ENCODE measurements at regions not wholly inside any gene's neighbourhood (a gene's known extent, or its start where the extent isn't known, plus 50 kb on each side); places are given as distances from the start of the nearest gene placed in this dataset.

DNA sequence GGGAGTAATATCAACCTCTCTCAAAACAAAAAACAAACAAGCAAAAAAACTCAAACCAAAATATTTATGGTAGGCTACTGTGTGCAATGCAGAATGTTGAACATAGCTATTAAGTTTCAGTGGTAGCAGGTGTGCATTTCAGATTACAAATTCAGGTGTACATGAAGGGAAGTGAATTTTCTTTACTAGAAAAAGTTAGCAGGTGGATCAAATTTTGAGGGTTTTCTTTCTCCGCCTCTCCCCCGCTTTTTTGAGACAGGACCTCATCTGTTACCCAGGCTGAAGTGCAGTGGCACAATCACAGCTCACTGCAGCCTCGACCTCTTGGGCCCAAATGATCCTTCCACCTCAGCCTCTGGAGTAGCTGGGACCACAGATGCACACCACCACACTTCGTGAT, 109.7 kb upstream of the GOLIM4 start:
- DNase-seq, result no peak

GRCh38 chr3:168197162-168197561, 101.4 kb upstream of the GOLIM4 start:
- no peak for DNase-seq

DNA sequence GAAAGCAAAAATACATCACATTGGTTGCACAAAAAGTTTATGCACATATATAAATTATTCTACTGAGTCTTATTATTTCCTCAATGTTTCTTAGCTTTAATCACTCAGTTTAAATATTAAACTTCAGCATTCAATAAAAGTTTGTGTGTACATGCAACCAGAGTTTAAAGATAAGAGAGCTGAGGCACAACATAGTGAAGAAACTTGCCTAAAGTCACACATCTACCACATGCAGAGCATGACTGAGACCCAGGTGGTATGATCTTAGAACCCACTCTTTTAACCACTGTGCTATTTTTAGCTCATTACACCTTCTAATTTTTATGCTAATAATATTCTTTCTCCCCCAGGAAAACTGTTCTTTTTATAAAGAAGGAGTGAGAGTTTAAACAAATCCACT, 96.1 kb upstream of the GOLIM4 start:
- DNase-seq, result no peak

GRCh38 chr3:168187233-168187632, 91.5 kb upstream of the GOLIM4 start:
- DNase-seq, result no peak

GRCh38 chr3:168186293-168186983, 90.7 kb upstream of the GOLIM4 start:
- DNase-seq, result no peak

GRCh38 chr3:168183774-168184173, 88.0 kb upstream of the GOLIM4 start:
- DNase-seq, result no peak

- DNase-seq, result no peak
Observed at GRCh38 chr3:168168743-168169142, 73.0 kb upstream of the GOLIM4 start.

DNA sequence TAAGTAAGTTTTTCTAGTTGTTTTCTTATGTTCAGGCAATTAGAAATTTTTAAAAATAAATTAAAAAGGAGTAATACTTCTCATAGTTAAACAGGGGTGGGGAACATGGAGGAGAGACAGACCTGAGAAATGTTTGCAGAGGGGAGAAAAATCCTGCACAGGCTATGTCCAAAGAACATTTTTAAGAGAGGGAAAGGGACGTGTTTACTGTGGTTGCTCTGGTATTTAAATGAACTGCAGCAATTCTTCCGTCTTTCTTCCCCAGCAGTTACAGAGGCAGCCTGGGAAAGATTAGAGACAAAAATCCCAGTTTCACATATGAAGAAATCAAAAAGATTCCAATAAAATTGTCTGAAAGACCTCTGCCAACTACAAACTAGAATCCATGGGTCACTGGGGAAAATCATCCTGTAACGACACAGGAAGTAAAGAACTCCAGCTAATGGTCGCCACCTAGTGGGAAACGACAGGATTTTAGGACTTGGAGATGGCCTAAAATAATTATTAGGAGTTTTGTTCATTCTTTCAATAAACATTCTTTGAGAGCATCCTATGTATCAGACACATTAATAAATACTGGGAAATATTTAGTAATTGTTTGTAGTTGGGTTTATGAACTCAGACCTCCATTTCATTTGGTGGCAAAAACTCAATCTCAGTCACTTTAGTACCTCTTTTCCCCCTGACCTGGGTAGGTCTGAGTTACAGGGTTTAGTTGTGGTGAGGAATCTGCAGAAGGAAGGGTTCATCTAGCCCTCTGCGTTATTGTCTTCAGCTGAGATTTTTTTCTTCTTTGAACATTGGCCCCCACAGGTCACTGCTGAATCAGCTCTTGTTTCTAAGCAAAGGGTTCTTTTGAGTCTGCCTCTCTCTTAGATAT, 69.9 kb upstream of the GOLIM4 start:
- DNase-seq, result no peak

DNA sequence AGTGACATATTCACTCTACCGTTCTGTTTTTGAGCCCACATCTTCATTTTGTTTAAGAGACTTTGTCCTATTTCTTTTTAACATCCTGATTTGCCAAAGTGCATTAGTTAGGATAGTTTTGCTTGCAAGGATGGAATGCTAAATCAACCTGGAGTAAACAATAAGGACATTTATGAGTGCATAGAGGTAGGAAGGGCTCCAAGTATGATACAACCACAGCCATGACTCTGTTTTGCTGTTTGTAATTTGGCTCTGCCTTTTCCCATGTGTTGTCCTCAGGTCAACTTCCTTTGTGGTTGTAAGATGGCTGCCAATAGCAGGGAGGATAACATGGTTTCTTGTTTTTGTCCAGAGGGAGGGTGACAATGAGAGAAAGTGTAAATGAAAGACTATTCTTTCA, 66.4 kb upstream of the GOLIM4 start:
- DNase-seq, result no peak

DNA sequence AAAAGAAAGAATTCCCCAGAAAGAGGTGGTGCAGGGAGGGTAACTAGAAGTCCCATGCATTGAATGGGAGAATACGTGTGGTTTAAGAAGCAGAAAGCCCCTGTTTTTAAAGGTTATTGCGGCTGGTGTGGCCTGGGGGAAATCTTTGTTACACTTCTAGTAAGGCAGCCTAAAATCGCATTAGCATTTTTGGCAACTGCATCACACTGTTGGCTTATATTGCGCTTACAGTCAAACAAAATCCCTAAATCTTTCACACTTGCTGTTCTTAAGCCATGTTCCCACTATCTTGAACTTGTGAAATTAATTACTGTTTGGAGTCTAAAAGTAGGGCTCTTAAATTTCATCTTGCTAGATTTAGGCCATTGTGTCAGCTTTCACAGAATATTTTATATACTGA, 66.0 kb upstream of the GOLIM4 start:
- no peak for DNase-seq

- no peak for DNase-seq
Observed at GRCh38 chr3:168157903-168158302, 62.2 kb upstream of the GOLIM4 start.

- no peak for DNase-seq
Observed at GRCh38 chr3:168157099-168157700, 61.5 kb upstream of the GOLIM4 start.

GRCh38 chr3:168156479-168156878, 60.8 kb upstream of the GOLIM4 start:
- DNase-seq, result no peak

- no peak for DNase-seq
Observed at GRCh38 chr3:168155303-168155702, 59.6 kb upstream of the GOLIM4 start.

GRCh38 chr3:168154089-168154488, 58.4 kb upstream of the GOLIM4 start:
- no peak for DNase-seq

DNA sequence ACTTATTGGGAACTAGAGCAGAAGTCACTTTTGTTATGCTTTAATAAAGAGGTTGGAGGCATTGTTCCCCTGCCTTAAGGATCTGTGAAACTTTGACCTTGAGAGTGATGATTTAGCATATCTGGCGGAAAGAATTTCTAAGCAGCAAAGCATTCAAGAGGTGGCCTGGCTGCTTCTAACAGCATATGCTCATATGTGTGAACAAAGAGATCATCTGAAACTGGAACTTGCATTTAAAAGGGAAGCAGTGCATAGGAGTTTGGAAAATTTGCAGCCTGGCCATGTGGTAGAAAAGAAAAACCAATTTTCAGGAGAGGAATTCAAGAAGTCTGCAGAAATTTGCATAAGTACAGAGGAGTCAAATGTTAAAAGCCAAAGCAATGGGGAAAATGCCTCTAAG, 56.4 kb upstream of the GOLIM4 start:
- no peak for DNase-seq

Data from activated CD8-positive, alpha-beta memory T cell treated with anti-CD3 and anti-CD28 coated beads for 24 hours (primary cell).